B cell (primary cell): ENCODE measurements at regions not wholly inside any gene's neighbourhood (a gene's known extent, or its start where the extent isn't known, plus 50 kb on each side); places are given as distances from the start of the nearest gene placed in this dataset.

Source experiments
- ATAC-seq: fragments of 200-7000 bp; cut with Tn5 transposase; one replicate; pipeline ENCODE4 v1.10.0; 2021; ENCODE audit warnings: low read depth, mild to moderate bottlenecking, moderate number of reproducible peaks, moderate library complexity
- CTCF ChIA-PET: fragments of 350-600 bp; sonication (Branson Sonifier 250); formaldehyde crosslinking; loops from one replicate; lab custom pipeline; 2021; ENCODE audit warnings: antibody characterized with exemption, inconsistent platforms; lab: Charles Lee
- POLR2A ChIA-PET: fragments of 350-600 bp; sonication (Branson Sonifier 250); formaldehyde crosslinking; loops from one replicate; lab custom pipeline; 2021; ENCODE audit warnings: antibody characterized with exemption; lab: Charles Lee
- DNase-seq: peaks from one replicate; pipeline ENCODE4 v3.0.0; 2013
- H2AFZ ChIP-seq: 2 replicates; pipeline ENCODE4 v1.6.1; 2012; ENCODE audit warnings: mild to moderate bottlenecking, low read depth, low read length; ENCODE audit not compliant: insufficient read depth, poor library complexity, severe bottlenecking
- H3K27ac ChIP-seq, 2 donors: 1 replicate in 1 of 2; 2 replicates in 1 of 2; pipeline ENCODE4 v1.5.1; 2012 to 2013; ENCODE audit warnings: low read length in 2 of 2, mild to moderate bottlenecking in 2 of 2, moderate library complexity in 1 of 2
- H3K27me3 ChIP-seq, 4 experiments: fragments of 200-600 bp in 1 of 4; sonication (generic) in 1 of 4; replicated peaks in 1 of 4; 1 replicate in 2 of 4; 2 replicates in 2 of 4; pipeline versions ENCODE4 v1.6.1 to v1.7.0; 2013 to 2016; ENCODE audit warnings: low read length in 3 of 4, mild to moderate bottlenecking in 2 of 4, mixed read lengths in 1 of 4, moderate library complexity in 1 of 4; ENCODE audit not compliant: insufficient read depth in 4 of 4, control insufficient read depth in 3 of 4; ENCODE audit errors: control extremely low read depth in 1 of 4
- H3K36me3 ChIP-seq, 2 experiments: replicated peaks in 1 of 2; 1 replicate in 1 of 2; 2 replicates in 1 of 2; pipeline versions ENCODE4 v1.6.1 to v1.7.1; 2013; ENCODE audit warnings: low read length in 1 of 2; ENCODE audit not compliant: insufficient read depth in 2 of 2, control insufficient read depth in 1 of 2; ENCODE audit errors: control extremely low read depth in 1 of 2, extremely low read depth in 1 of 2
- H3K4me1 ChIP-seq, 2 donors: fragments of 200-600 bp in 1 of 2; sonication (generic) in 1 of 2; 1 replicate in 1 of 2; 2 replicates in 1 of 2; pipeline versions ENCODE4 v1.5.1 to v1.6.1; 2013 to 2017; ENCODE audit warnings: low read length in 2 of 2; ENCODE audit not compliant: control insufficient read depth in 2 of 2, insufficient read depth in 2 of 2
- H3K4me2 ChIP-seq: replicated peaks from 2 replicates; pipeline ENCODE3; 2012; ENCODE audit warnings: mild to moderate bottlenecking, low read depth, low read length; ENCODE audit not compliant: poor library complexity, severe bottlenecking
- H3K4me3 ChIP-seq, 5 experiments: fragments of 200-600 bp in 1 of 5; sonication (generic) in 1 of 5; 1 replicate in 3 of 5; 2 replicates in 2 of 5; pipeline versions ENCODE4 v1.5.1 to v1.7.0; 2011 to 2016; ENCODE audit warnings: low read length in 4 of 5, mild to moderate bottlenecking in 4 of 5, low read depth in 2 of 5, control low read depth in 1 of 5, moderate library complexity in 1 of 5; ENCODE audit not compliant: insufficient read depth in 1 of 5; ENCODE audit errors: control extremely low read depth in 1 of 5, extremely low read depth in 1 of 5
- H3K79me2 ChIP-seq: fragments of 200-600 bp; sonication (generic); one replicate; pipeline ENCODE4 v1.6.0; 2016; ENCODE audit warnings: low read length; ENCODE audit not compliant: control insufficient read depth, insufficient read depth
- H3K9ac ChIP-seq: fragments of 200-600 bp; sonication (generic); 2 replicates; pipeline ENCODE4 v1.6.1; 2017; ENCODE audit warnings: mild to moderate bottlenecking, low read length, moderate library complexity
- H3K9me3 ChIP-seq, 3 donors: one replicate each; pipeline versions ENCODE4 v1.6.1 to v1.7.1; 2013; ENCODE audit warnings: low read length in 2 of 3; ENCODE audit not compliant: control insufficient read depth in 2 of 3, insufficient read depth in 1 of 3; ENCODE audit errors: control extremely low read depth in 1 of 3
- H4K20me1 ChIP-seq: 2 replicates; pipeline ENCODE4 v1.6.0; 2012; ENCODE audit warnings: mild to moderate bottlenecking, low read length; ENCODE audit not compliant: insufficient read depth, control insufficient read depth, poor library complexity, severe bottlenecking
- H3K27ac Mint-ChIP-seq: one replicate; pipeline ENCODE4 v1.8.0; 2021; ENCODE audit warnings: mixed read lengths
- H3K27me3 Mint-ChIP-seq: one replicate; pipeline ENCODE4 v1.8.0; 2021; ENCODE audit warnings: mixed read lengths
- H3K4me1 Mint-ChIP-seq: one replicate; pipeline ENCODE4 v1.8.0; 2021; ENCODE audit warnings: mixed read lengths
- H3K4me3 Mint-ChIP-seq: one replicate; pipeline ENCODE4 v1.8.0; 2021; ENCODE audit warnings: mixed read lengths
- H3K9me3 Mint-ChIP-seq: one replicate; pipeline ENCODE4 v1.8.0; 2022; ENCODE audit warnings: mixed read lengths; ENCODE audit not compliant: insufficient read depth
- CTCF ChIP-seq: fragments of 200-600 bp; IDR thresholded peaks from one replicate; pipeline ENCODE4 v1.8.0; 2022; ENCODE audit warnings: antibody characterized with exemption, mild to moderate bottlenecking
- EZH2 ChIP-seq: IDR thresholded peaks from 2 replicates; pipeline ENCODE4 v1.6.1; 2012; ENCODE audit warnings: borderline replicate concordance, low read depth, mild to moderate bottlenecking, moderate library complexity, low read length; ENCODE audit not compliant: insufficient read depth, poor library complexity, severe bottlenecking
- WGBS: methylation state at CpG from one replicate; pipeline ENCODE4 v1.1.5; 2013; ENCODE audit warnings: missing lambda C conversion rate; ENCODE audit not compliant: insufficient coverage; 5-methylcytosine and 5-hydroxymethylcytosine counted together
- intact Hi-C: fragments of 100-400 bp; cut with micrococcal nuclease; formaldehyde crosslinking; loops from one replicate; pipeline ENCODE4 v1.10.0; 2022

- CTCF ChIA-PET = no interaction called here
- peaks cover 12 to 15% of the 10 kb centered on the region in 2 donors for H3K4me1 ChIP-seq
- H3K27ac Mint-ChIP-seq = no peak overlapping the region
- POLR2A ChIA-PET = no interaction called here
- H3K79me2 ChIP-seq = no peaks in the 10 kb centered on the region
- intact Hi-C loops = no loop called here
- H3K9ac ChIP-seq = no peak overlapping the region
- ATAC-seq (no peak), DNase-seq (no peak)
- H3K9me3 Mint-ChIP-seq = peaks cover under 1% of the 10 kb centered on the region
- no peaks in the 10 kb centered on the region for H3K36me3 ChIP-seq
- no peak overlapping the region for H3K4me3 ChIP-seq
- peaks cover 25% of the 10 kb centered on the region for H3K4me1 Mint-ChIP-seq
- no CpG with 5 or more reads among the region's 2 CpGs for WGBS
- no peak overlapping the region for H3K4me3 Mint-ChIP-seq
- H3K4me2 ChIP-seq = no peak overlapping the region
- H2AFZ ChIP-seq = no peak overlapping the region
- no peak overlapping the region for H3K27ac ChIP-seq
- no peaks in the 10 kb centered on the region for H4K20me1 ChIP-seq
- TF ChIP-seq CTCF = no peak
- TF ChIP-seq EZH2 = no peak
- H3K27me3 ChIP-seq = no peaks in the 10 kb centered on the region
- H3K9me3 ChIP-seq = peaks cover 0 to 5% (median 0%) of the 10 kb centered on the region in 3 donors
- H3K27me3 Mint-ChIP-seq = no peaks in the 10 kb centered on the region
Observed at GRCh38 chr9:115189686-115190085, 71.7 kb upstream of the TNC start.

GRCh38 chr9:115191667-115192066, 73.7 kb upstream of the TNC start:
- Histone ChIP-seq H4K20me1 (no peaks in the 10 kb centered on the region), H3K36me3 (no peaks in the 10 kb centered on the region), H3K4me3 (no peak overlapping the region), H3K79me2 (no peaks in the 10 kb centered on the region), H2AFZ (peak overlapping the region; percentile 2), H3K27ac (peak overlapping the region in 1 of 2 donors; percentile 24), H3K4me2 (peak overlapping the region; percentile 21), H3K27me3 (no peaks in the 10 kb centered on the region), H3K9me3 (peaks cover 0 to 5% (median 0%) of the 10 kb centered on the region in 3 donors), H3K4me1 (peaks cover 12 to 15% of the 10 kb centered on the region in 2 donors), H3K9ac (no peak overlapping the region)
- H3K4me3 Mint-ChIP-seq = peak overlapping the region; percentile 30
- TF ChIP-seq EZH2 (no peak), CTCF (no peak)
- H3K9me3 Mint-ChIP-seq = peaks cover 2% of the 10 kb centered on the region
- peak overlapping the region; percentile 57 for H3K27ac Mint-ChIP-seq
- 60% methylated on average over 2 of the region's 3 CpGs for WGBS
- H3K4me1 Mint-ChIP-seq = peaks cover 25% of the 10 kb centered on the region
- DNase-seq = peak; percentile 10
- peak; percentile 10 for ATAC-seq
- intact Hi-C loops = no loop called here
- CTCF ChIA-PET = no interaction called here
- POLR2A ChIA-PET = no interaction called here
- H3K27me3 Mint-ChIP-seq = no peaks in the 10 kb centered on the region
